ENCODE measurements at regions not wholly inside any gene's neighbourhood (a gene's known extent, or its start where the extent isn't known, plus 50 kb on each side); places are given as distances from the start of the nearest gene placed in this dataset.

- no peaks in the 10 kb centered on the region for H3K36me3 ChIP-seq
- TF ChIP-seq CTCF (IDR thresholded peaks at IDR 0.05), result no peak
- no peak for TF ChIP-seq POLR2A (IDR thresholded peaks at IDR 0.05)
- no peak for TF ChIP-seq EP300 (IDR thresholded peaks at IDR 0.05)
- intact Hi-C loops (cut with DNase I), result no loop called here
Observed at GRCh38 chrX:65607070-65607742, 60.2 kb upstream of the MSN start.

GRCh38 chrX:65602221-65602560 lies 65.3 kb upstream of the MSN start:
- DNase-seq, result no peak
- TF ChIP-seq POLR2A (IDR thresholded peaks at IDR 0.05) (no peak), EP300 (IDR thresholded peaks at IDR 0.05) (no peak), CTCF (IDR thresholded peaks at IDR 0.05) (no peak)
- Histone ChIP-seq H3K27ac (peak overlapping the region; percentile 69 to 75), H3K27me3 (no peaks in the 10 kb centered on the region), H3K36me3 (no peaks in the 10 kb centered on the region), H3K9me3 (no peaks in the 10 kb centered on the region), H3K4me1 (ENCODE audit: insufficient read depth) (no peaks in the 10 kb centered on the region), H3K4me3 (no peak overlapping the region)
- 82 to 88% (median 86%) methylated on average over 2 of the region's 2 CpGs for WGBS, 3 donors
- intact Hi-C loops (cut with DNase I), result no loop called here

More at GRCh38 chrX:65607070-65607742, 60.2 kb upstream of the MSN start:
- Histone ChIP-seq H3K4me3 (no peak overlapping the region), H3K27ac (no peak overlapping the region), H3K27me3 (no peaks in the 10 kb centered on the region), H3K4me1 (ENCODE audit: insufficient read depth) (no peaks in the 10 kb centered on the region), H3K9me3 (no peaks in the 10 kb centered on the region)
- DNase-seq, result no peak
- 76 to 85% (median 78%) methylated on average over 3 of the region's 3 CpGs for WGBS, 3 donors

GRCh38 chrX:65601530-65602220 lies 65.8 kb upstream of the MSN start:
- DNase-seq, result peak; percentile 55 to 79 (median 70)
- 54 to 66% (median 60%) methylated on average over 3 of the region's 3 CpGs for WGBS, 3 donors

GRCh38 chrX:65601126-65601525 lies 66.3 kb upstream of the MSN start:
- no peak for DNase-seq
- no peaks in the 10 kb centered on the region for H3K9me3 ChIP-seq
- TF ChIP-seq EP300 (IDR thresholded peaks at IDR 0.05), result no peak
- TF ChIP-seq CTCF (IDR thresholded peaks at IDR 0.05), result no peak
- no peak for TF ChIP-seq POLR2A (IDR thresholded peaks at IDR 0.05)
- no peaks in the 10 kb centered on the region for H3K36me3 ChIP-seq
- no peak overlapping the region for H3K4me3 ChIP-seq
- 51 to 53% (median 52%) methylated on average over 3 of the region's 3 CpGs for WGBS, 3 donors
- peak overlapping the region; percentile 69 to 75 for H3K27ac ChIP-seq
- intact Hi-C loops (cut with DNase I), result no loop called here
- no peaks in the 10 kb centered on the region for H3K4me1 ChIP-seq (ENCODE audit: insufficient read depth)
- no peaks in the 10 kb centered on the region for H3K27me3 ChIP-seq

More at GRCh38 chrX:65601530-65602220, 65.8 kb upstream of the MSN start:
- no peaks in the 10 kb centered on the region for H3K9me3 ChIP-seq
- H3K27ac ChIP-seq, result peak overlapping the region; percentile 69 to 75
- TF ChIP-seq EP300 (IDR thresholded peaks at IDR 0.05) (no peak), CTCF (IDR thresholded peaks at IDR 0.05) (peak in 1 of 3 donors; percentile 29)
- H3K36me3 ChIP-seq, result no peaks in the 10 kb centered on the region
- intact Hi-C loops (cut with DNase I), result no loop called here
- no peaks in the 10 kb centered on the region for H3K27me3 ChIP-seq
- no peak overlapping the region for H3K4me3 ChIP-seq
- H3K4me1 ChIP-seq (ENCODE audit: insufficient read depth), result no peaks in the 10 kb centered on the region

All from ovary (tissue), 7 donors.